ENCODE measurements at regions not wholly inside any gene's neighbourhood (a gene's known extent, or its start where the extent isn't known, plus 50 kb on each side); places are given as distances from the start of the nearest gene placed in this dataset.

GRCh38 chr3:144235489-144235888 is 263.9 kb downstream of the DIPK2A start:
- DNase-seq, result no peak

GRCh38 chr3:144237351-144237750 is 265.7 kb downstream of the DIPK2A start:
- no peak for DNase-seq

GRCh38 chr3:144241404-144241803 is 269.8 kb downstream of the DIPK2A start:
- no peak for DNase-seq

- DNase-seq, result no peak
Measured at GRCh38 chr3:144242747-144243146, 271.1 kb downstream of the DIPK2A start.

GRCh38 chr3:144244662-144245061 is 273.0 kb downstream of the DIPK2A start:
- DNase-seq, result no peak

GRCh38 chr3:144252896-144253295 is 281.3 kb downstream of the DIPK2A start:
- DNase-seq, result no peak

GRCh38 chr3:144257381-144257780 is 285.8 kb downstream of the DIPK2A start:
- no peak for DNase-seq

GRCh38 chr3:144259267-144259666 is 287.6 kb downstream of the DIPK2A start:
- DNase-seq, result peak; percentile 72

GRCh38 chr3:144263706-144264105 is 292.1 kb downstream of the DIPK2A start:
- no peak for DNase-seq

GRCh38 chr3:144264350-144264749 is 292.7 kb downstream of the DIPK2A start:
- DNase-seq, result no peak

GRCh38 chr3:144264794-144265193 is 293.2 kb downstream of the DIPK2A start:
- DNase-seq, result no peak

- no peak for DNase-seq
Measured at GRCh38 chr3:144265542-144266100, 294.0 kb downstream of the DIPK2A start.

GRCh38 chr3:144270100-144270499 is 298.5 kb downstream of the DIPK2A start:
- no peak for DNase-seq

GRCh38 chr3:144272680-144273079 is 301.1 kb downstream of the DIPK2A start:
- peak; percentile 54 for DNase-seq

GRCh38 chr3:144273601-144274000 is 302.0 kb downstream of the DIPK2A start:
- DNase-seq, result no peak

GRCh38 chr3:144275005-144275404 is 303.4 kb downstream of the DIPK2A start:
- DNase-seq, result no peak

GRCh38 chr3:144282313-144282712 is 310.7 kb downstream of the DIPK2A start:
- no peak for DNase-seq

- DNase-seq, result no peak
Measured at GRCh38 chr3:144286235-144286910, 314.8 kb downstream of the DIPK2A start.

- DNase-seq, result no peak
Measured at GRCh38 chr3:144287001-144287400, 315.4 kb downstream of the DIPK2A start.

GRCh38 chr3:144289057-144289456 is 317.4 kb downstream of the DIPK2A start:
- no peak for DNase-seq

- no peak for DNase-seq
Measured at GRCh38 chr3:144294659-144295538, 323.3 kb downstream of the DIPK2A start.

GRCh38 chr3:144295613-144296012 is 324.0 kb downstream of the DIPK2A start:
- DNase-seq, result no peak

- DNase-seq, result no peak
Measured at GRCh38 chr3:144296808-144297207, 325.2 kb downstream of the DIPK2A start.

- DNase-seq, result no peak
Measured at GRCh38 chr3:144301863-144302262, 330.2 kb downstream of the DIPK2A start.

All from SHP77 treated with DMSO at 0.1 percent for 48 hours (cell line).